GM21367 (cell line): ENCODE measurements at regions not wholly inside any gene's neighbourhood (a gene's known extent, or its start where the extent isn't known, plus 50 kb on each side); places are given as distances from the start of the nearest gene placed in this dataset.

Experiments used
- ATAC-seq: cut with Tn5 transposase; IDR thresholded peaks from one replicate; pipeline ENCODE4 v1.9.1; 2021; ENCODE audit not compliant: unreplicated experiment

DNA sequence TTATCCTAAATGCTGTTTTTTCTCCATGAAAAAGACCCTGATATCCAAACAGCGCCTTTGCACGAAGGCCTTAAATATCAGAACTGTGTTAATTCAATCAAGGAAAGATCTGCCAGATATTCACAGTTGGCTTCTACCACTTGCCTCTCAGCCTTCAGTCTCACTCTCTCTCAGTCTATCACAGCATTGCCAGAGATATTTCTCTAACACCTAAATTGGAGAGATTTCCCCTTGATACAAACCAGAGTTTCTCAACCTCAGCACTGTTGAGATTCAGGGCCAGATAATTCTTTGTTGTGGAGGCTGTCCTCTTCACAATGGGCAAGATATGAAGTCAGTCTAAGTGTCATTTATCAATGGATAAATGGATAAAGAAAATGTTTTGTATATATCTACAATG lies 454.1 kb upstream of the MAF start:
- ATAC-seq = no peak

DNA sequence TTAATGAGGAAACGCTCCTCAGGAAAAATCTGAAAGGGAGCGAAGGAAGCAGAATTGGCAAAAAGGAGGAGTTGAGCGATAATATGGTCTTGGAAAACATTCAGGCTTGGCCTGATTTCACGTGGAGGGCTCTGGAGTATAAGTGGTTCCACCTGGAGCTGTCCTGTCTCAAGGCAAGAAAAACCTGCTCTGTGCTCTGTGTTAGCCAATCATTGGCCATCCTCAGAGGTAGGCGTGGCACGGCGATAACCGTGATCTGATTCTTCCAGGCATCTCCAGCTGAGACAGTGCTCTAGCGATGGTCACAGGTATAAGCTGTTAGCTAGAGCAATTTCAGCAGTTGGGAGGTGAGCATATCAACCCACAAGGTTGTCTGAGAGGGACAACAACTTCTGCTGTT lies 450.5 kb upstream of the MAF start:
- no peak for ATAC-seq

DNA sequence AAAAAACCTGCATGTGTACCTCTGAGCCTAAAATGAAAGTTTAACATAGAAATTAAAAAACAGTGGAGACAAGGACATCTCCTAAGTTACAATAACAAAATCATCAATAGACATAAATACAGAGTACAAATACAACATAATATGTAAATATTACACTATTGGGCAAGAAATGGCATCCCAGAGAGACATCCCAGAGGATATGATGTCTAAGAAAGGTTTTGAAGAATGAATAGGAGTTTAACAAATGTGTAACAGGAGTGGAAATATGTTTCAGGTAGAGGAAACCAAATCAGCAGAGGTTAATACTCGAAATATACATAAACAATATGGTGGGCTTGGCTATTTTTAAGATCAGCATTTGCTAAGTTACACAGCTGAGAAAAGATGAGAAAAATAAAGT lies 447.7 kb upstream of the MAF start:
- ATAC-seq = no peak

DNA sequence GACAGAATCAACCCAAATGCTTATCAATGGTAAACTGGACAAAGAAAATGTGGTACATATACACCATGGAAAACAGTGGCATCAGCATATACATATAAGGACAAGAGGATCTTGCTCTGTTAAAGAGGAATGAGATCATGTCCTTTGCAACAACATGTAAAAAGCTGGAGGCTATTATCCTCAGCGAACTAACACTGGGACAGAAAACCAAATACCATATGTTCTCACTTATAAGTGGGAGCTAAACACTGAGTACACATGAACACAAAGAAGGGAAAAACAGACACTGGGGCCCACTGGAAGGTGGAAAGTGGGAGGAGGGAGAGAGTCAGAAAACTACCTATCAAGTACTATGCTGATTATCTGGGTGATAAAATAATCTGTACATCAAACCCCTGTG lies 447.3 kb upstream of the MAF start:
- no peak for ATAC-seq

DNA sequence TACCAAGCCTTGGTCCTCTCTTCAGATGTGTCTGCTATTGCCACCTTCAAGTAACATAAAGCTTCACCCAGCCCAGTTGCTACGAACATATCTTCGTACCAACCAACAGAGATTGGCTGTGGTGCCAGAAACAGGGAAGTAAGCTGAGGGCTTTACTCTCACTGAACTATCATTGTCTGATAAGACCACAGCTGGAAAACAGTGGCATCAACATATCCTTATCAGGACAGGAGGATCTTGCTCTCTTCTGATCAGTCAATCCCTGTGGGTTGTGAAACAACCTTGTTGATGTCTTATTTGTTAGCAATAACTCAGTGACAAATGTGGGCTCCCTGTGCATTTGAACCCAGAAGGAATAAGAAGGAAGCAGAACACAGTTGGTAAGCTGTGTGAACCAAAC lies 446.3 kb upstream of the MAF start:
- no peak for ATAC-seq

DNA sequence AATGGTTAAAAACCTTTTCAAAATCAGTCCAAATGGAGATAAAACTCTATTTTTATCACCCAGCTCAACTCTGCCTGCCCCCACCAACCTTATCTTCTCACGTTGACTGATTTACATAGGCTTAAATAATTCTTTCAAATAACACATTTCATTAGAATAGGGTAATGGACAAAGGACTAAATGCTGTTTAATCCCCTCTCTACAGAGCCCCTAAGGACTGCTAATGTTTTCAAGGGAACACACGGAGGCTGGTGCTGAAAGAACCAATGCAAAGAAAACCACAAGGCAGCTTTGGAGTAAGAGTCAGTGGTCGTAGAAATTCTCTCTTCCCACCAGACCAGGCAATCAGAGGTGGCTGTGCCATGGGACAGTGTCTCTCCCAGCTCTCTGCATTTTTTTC lies 445.7 kb upstream of the MAF start:
- ATAC-seq = no peak

DNA sequence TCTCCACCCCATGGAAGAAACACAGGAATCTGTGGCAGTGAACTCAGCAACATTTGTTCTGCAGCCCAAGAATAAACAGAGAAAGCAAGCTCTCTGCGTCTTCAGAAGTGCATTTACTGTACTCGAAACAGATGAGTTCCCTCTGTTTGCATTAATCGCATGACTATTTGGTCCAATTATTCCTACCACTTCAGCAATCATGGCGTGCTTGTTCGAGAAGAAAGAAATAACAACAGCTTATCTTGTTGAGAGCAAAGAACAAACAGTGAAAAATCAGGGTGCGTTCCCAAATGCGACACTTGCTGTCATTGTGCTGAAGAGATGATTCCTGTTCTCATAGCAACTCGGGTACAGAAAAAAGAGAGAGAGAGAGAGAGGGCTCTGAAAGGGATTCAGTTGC lies 445.3 kb upstream of the MAF start:
- ATAC-seq = no peak

DNA sequence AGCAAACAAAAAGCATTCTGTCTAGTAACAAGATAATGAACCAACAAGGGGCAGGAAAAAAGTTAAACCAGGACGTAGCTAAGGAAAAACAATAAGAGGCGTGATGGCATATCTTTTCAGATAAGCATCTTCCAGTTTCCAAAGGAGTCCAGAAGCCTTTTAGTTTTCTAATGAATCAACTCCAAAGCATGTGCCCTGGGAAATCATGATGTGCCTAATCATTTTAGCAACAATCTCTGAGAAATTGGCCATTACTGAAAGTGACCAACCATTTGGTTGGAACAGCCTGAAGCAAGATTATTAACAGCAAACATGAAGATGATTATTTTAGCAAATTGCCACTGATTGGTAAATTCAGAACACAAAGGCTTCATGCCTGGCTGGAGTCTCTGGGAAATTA lies 440.9 kb upstream of the MAF start:
- ATAC-seq = no peak

DNA sequence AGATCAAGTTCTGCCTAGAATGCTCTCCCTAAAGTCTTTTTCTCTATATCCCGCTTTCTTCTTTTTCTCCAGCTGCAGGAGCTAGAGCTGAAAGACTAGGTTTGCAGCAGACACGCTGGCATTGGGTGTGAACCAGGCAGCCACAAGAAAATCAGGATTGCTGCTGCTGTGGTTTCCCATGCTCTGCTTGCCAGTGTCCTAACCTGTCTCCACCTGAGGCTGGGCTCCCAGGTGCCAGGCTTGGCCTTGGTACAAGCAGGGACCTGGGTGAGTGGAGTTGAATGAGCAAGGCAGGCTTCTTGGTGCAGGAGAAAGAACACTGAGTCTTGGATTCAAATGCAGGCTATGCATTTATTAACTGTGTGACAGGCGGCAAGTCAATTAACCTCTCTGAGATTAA lies 440.3 kb upstream of the MAF start:
- ATAC-seq = no peak

DNA sequence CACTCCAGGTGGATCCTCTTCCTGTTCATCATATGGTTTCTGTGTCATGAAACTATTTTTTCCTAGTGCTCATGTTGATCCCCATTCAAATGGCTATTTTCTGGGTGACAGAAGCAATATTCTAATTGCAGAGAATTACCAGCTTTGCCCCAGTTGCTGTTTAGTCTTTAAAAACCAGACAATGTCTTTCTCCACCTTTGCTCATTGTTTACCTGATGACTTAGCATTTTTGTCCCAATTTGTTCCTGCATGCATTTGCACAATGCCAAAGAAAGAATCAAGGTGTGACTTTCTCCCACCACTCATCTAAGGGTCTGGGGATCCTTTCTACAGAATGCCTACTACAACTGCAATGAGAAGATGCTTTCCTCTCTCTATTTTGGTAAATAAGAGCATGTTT lies 439.9 kb upstream of the MAF start:
- no peak for ATAC-seq

DNA sequence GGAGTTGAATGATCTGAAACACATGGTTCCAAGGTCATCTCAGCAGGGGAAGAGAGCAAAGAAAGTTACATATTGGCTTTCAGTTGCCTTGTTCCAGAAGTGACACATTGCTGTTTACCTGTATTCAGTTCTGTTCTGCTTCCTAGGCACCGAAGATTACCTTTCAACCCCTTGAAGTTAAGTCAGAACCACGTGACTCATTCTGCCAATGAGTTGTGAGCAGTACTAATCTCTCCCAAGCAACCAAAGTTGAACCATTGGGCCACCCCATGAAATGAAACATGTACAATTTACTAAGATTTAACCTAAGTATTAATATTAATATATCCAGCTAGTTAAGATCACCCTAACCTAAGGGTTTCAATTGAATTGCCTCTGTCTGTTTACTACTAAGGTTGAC lies 439.2 kb upstream of the MAF start:
- ATAC-seq = no peak

DNA sequence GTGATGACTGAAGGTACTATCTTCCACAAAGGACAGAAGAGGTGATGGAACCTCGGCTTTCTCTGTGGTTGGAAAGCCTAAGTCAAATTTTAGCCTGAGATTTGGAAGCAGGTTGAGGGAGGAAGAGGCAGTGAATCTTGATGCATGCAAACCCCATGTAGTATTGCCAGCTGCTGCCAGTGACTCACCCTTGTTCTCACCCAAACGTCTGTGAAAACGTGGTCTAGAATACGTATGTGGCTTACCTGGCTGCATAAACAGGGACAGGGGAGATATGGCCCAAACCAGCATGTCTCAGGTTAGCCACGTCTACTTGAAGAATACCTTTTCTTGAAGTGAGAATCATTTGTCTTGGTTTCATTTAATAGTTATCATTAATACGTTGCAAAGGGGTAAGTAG lies 438.0 kb upstream of the MAF start:
- ATAC-seq = no peak

DNA sequence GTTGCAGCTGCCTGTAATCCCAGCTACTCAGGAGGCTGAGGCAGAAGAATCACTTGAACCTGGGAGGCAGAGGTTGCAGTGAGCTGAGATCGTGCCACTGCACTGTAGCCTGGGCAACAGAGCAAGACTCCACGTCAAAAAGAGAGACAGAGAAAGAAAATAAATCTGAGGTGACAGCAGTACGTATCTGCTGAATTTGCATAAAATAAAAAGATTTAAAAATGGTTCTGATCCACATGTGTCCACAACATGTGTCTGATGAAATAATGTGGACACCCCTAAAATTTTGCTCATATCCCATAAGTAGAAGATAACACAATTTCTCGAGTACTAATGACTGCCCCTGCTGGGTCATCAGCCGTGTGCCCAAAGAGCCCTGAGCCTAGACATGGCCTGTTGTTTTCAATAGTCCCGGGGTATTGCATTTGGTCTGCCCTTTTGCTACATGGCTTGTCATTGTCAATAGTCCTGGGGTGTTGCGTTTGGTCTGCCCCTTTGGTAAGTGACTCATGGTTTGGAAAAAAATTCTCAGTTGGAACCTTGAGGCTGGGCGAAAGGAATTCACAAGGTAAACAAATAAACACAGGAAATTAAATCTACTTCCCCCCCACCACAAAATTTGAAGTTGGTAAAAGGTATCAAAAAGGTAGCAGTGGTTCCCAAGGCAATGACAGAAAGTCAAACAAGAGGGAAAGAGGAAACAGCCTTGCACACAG lies 434.6 kb upstream of the MAF start:
- ATAC-seq = no peak

DNA sequence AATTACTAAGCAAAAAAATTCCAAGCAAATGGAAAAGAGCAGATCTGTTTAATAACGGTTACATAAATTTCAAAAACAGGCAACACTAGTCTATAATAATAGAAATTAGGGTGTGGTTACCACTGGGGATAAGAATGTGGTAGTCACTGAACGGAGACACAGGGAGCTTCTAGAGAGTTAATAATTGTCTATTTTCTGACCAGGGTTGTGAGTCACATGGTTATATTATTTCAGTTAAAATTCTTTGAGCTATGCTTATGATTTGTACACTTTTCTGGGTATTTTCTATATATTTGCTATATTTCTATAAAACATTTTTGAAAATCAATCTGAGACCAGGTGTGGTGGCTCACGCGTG lies 433.9 kb upstream of the MAF start:
- ATAC-seq = no peak

DNA sequence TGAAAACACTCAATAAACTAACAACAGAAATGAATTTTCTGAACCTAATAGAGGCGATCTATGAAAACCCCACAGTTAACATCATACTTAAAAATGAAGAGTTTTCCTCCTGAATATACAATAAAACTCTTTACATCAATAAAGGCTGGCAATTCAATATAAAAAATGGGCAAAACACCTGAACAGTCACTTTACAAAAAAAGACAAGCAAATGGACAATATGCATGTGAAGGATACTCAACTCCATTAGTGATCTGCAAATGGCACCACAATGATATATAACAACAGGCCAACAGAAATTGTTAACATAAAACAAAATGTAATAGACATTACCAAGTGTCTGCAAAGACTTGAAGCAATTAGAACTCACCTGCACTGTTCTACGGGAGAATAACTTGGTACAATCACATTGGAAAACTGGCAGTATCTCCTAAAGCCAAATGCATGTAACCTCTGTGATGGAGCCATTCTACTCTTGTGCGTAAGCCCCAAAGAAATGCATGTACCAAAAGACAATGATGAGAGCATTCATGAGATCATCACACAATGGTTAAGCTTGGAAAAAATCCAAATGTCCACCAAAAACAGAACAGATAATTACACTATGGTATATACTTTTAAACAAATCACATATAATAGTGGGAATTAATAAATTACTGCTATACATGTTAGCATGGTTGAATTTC lies 433.4 kb upstream of the MAF start:
- no peak for ATAC-seq

DNA sequence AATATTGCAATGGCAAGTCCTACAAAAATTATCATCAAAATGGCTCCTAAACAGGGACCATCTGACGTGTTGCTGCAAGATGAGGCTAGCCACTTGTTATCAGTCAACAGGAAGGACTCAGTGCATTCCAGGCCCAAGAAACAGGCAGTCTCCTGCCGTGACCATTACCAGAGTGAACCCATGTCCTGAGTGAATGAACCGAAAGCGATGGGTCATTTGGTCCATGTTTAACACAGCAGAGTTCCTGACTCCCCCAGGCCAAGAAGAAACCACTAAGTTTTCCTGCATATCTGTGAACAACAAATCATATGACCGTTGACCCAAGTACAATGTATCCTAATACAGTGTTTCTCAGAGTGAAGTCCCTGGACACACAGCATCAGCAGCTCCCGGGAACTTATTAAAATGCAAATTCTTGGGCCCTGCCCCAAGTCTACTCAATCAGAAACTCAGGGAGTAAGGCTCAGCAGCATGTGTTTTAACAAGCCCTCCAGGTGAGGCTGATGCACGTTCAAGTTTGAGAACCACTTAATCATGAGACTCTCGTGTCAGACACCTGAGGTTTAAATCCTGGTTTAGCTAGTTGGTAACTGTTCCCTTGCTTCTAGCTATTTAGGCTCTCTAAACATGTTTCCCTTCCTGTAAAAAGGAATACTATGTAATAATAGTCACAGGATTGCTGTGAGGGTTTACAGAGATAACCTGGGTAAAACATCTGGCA lies 429.4 kb upstream of the MAF start:
- no peak for ATAC-seq

DNA sequence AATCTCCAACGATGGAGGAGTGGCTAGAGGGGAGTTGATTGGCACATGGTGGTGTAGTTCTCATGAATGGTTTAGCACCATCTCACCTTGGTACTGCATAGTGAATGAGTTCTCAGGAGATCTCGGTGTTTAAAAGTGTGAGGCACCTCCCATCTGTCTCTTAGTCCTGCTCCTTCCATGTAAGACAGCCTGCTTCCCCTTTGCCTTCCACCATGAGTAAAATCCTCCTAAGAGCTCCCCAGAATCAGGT lies 428.8 kb upstream of the MAF start:
- no peak for ATAC-seq

DNA sequence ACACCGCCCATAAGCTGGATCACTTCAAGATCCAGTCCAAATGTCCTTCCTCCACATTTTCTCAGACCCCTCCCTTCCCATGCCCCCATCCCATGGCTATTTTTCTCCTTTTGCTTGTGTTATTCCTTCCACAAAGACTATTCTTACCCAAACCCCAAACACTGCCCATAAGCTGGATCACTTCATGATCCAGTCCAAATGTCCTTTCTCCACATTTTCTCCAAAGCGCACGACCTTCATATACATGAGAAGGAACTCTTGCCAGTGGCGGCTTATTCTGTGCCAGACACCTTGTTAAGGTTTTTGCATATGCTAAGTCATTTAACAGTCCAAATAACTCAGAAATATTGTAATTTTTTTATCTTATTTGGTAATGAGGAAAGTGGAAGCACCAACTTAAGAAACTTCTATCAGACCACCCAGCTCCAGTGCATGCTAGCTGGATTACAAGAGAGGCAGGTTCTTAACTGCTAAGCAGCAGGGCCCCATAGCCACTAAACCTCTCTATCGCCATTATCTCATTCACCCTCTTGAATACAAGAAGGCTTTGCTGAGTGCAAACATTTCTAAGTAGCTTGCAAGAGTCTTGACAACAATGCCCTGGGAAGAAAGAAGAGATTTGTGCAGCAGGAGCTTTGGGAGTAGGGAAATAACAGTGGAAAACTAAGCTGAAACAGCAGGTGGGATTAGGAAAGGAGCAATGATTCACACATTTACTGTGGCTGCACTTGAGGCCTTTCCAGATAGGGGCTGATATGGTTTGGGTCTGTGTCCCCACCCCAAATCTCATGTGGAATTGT lies 428.2 kb upstream of the MAF start:
- no peak for ATAC-seq

DNA sequence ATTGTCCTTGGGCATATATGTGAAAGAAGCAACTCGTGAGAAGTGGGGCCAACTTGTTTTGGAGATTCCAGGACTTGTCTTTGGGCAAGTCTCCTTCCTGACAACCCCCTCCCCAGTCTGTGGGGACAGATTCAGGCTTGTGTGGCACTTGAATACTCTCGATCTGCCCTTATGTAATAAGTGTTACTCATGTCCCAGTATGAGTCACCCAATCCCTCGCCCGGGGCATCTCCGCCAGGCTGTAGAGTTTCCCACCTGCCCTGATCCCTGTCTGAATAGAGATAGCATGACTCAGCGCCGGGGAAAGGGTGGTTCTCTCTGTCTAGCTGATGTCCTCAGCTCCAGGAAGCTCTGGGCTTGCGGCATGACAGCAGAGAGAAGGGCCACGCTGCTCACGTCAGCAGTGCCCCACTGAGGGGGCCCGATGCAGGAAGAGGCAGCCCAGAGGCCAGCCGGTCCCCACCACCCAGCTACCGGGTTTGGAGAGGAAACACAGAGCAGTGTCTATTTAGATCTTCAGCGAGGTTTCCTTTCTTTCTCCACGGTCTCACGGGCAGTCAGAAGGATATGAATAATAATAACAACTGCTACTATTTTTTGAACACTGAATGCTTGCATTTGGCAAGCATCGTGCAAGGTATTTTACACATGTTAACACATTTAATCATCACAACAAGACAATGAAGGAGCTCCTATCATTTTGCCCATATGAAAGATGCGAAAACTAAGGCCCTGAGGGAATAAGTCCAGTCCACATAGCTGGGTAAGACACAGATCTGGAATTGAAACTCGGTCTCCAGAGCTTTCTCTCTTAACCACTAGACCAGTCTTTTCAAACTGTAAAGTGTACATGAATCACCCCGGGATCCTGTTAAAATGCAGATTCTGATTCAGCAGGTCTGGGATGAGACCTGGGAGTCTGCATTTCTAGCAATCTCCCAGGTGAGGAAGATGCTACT lies 426.7 kb upstream of the MAF start:
- peak; percentile 75 for ATAC-seq

DNA sequence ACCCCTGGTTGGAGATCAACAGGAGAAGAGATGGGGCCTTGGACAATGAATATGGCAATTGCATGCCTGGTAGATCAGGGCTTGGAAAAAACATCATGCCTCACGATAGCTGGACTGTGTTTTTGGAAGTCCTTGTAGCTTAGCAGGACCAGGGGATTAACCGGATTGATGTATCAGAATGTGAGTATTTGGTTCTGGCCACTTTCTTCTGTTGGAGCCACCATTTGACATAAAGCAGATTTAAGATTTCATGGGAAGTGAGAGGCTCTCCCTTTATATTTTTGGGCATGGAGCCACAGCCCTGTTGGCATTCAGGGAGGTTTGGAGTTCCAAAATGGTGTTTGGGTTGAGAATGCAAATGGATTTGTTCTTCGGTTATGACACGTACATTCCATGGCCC lies 424.7 kb upstream of the MAF start:
- ATAC-seq = no peak

DNA sequence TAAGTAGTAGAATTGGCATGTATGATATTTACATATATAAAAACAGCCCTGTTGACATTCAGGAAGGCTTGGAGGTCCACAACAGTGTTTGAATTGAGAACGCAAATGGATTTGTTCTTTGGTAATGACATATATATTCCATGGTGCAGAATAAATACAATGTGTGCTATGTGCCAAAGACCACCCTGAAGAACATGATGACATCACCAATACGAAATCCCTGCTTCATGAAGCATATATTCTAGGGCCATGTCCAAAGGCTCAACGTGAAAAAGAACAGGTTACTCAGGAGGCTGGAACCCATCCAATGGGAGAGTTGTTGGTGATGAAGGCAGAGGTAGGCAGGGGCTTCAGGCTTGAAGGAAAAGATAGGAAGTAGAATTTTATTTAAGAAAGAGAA lies 423.9 kb upstream of the MAF start:
- no peak for ATAC-seq
